Fibroblast of lung (primary cell): ENCODE measurements at regions not wholly inside any gene's neighbourhood (a gene's known extent, or its start where the extent isn't known, plus 50 kb on each side); places are given as distances from the start of the nearest gene placed in this dataset.

Source experiments
- DNase-seq, 2 donors: peaks; one replicate each; pipeline versions ENCODE4 v3.0.0 to v3.0.0-alpha.2; 2010; ENCODE audit warnings: low read depth in 2 of 2
- H2AFZ ChIP-seq: 2 replicates; pipeline ENCODE4 v1.5.1; 2012; ENCODE audit warnings: low read length, control low read depth, inconsistent platforms
- H3K27ac ChIP-seq: 2 replicates; pipeline ENCODE4 v1.5.1; 2011; ENCODE audit warnings: low read length, control low read depth; ENCODE audit not compliant: insufficient read depth
- H3K27me3 ChIP-seq: 2 replicates; pipeline ENCODE4 v1.5.1; 2011; ENCODE audit warnings: mild to moderate bottlenecking, low read length; ENCODE audit not compliant: control insufficient read depth, insufficient read depth
- H3K36me3 ChIP-seq: 2 replicates; pipeline ENCODE4 v1.5.1; 2011; ENCODE audit warnings: low read length; ENCODE audit not compliant: control insufficient read depth, insufficient read depth
- H3K4me1 ChIP-seq: 2 replicates; pipeline ENCODE4 v1.5.1; 2011; ENCODE audit warnings: low read length; ENCODE audit not compliant: control insufficient read depth, insufficient read depth; ENCODE audit errors: extremely low read depth
- H3K4me2 ChIP-seq: 2 replicates; pipeline ENCODE4 v1.5.1; 2011; ENCODE audit warnings: low read length, control low read depth; ENCODE audit not compliant: insufficient read depth; ENCODE audit errors: extremely low read depth
- H3K4me3 ChIP-seq, 4 experiments: fragments of 200-600 bp in 1 of 4; sonication (generic) in 1 of 4; replicated peaks in 1 of 4; 2 replicates each; pipeline ENCODE4 v1.5.1; 2011 to 2016; ENCODE audit warnings: low read length in 4 of 4, low read depth in 3 of 4, mild to moderate bottlenecking in 3 of 4, control low read depth in 2 of 4, inconsistent platforms in 1 of 4, mixed read lengths in 1 of 4; ENCODE audit not compliant: insufficient read depth in 1 of 4; ENCODE audit errors: control extremely low read depth in 1 of 4
- H3K79me2 ChIP-seq: 2 replicates; pipeline ENCODE4 v1.5.1; 2012; ENCODE audit warnings: mild to moderate bottlenecking, low read length, inconsistent platforms; ENCODE audit not compliant: control insufficient read depth, insufficient read depth
- H3K9ac ChIP-seq: 2 replicates; pipeline ENCODE4 v1.5.1; 2011; ENCODE audit warnings: mild to moderate bottlenecking, low read length, control low read depth; ENCODE audit not compliant: insufficient read depth
- H3K9me3 ChIP-seq: 2 replicates; pipeline ENCODE4 v1.5.1; 2012; ENCODE audit warnings: low read depth, low read length; ENCODE audit not compliant: control insufficient read depth, insufficient read depth
- H4K20me1 ChIP-seq: 2 replicates; pipeline ENCODE4 v1.5.1; 2011; ENCODE audit warnings: low read length; ENCODE audit not compliant: control insufficient read depth, insufficient read depth; ENCODE audit errors: extremely low read depth
- EZH2 ChIP-seq: IDR thresholded peaks from 2 replicates; pipeline ENCODE4 v1.5.1; 2012; ENCODE audit warnings: low read length, control low read depth, mild to moderate bottlenecking; ENCODE audit errors: missing control alignments
- TF ChIP-seq, protein P1 (sequence below), 2 donors: IDR thresholded peaks in 1 of 2; conservative IDR thresholded peaks in 1 of 2; 1 replicate in 1 of 2; 2 replicates in 1 of 2; pipeline ENCODE4 v1.5.1; 2011 to 2012; ENCODE audit warnings: low read length in 2 of 2, control low read depth in 1 of 2, inconsistent platforms in 1 of 2, low read depth in 1 of 2, mild to moderate bottlenecking in 1 of 2

DNA sequence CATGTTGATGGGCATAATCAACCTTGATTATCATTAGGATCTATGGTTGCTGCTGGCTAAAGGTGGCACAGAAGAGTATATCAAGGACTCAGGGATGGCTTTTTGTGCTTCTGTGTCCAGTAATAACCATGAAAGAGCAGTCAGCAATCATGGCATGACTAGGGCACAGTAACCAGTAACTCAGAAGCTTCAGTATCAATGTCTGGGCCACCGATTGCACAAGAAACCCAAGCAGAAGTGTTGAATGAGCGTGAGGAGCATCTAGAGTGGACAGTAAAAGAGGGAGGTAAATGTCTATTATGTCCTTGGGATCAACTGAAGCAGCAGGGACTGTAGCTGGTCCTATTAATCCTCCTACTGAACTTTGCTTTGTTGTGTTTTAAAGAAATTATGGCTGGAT, 81.5 kb upstream of the F13A1 start:
- H3K4me2 ChIP-seq: no peak overlapping the region
- H3K36me3 ChIP-seq: no peaks in the 10 kb centered on the region
- no peak overlapping the region for H3K9ac ChIP-seq
- no peak overlapping the region for H3K27ac ChIP-seq
- TF ChIP-seq EZH2: no peak
- TF ChIP-seq, protein P1, sequence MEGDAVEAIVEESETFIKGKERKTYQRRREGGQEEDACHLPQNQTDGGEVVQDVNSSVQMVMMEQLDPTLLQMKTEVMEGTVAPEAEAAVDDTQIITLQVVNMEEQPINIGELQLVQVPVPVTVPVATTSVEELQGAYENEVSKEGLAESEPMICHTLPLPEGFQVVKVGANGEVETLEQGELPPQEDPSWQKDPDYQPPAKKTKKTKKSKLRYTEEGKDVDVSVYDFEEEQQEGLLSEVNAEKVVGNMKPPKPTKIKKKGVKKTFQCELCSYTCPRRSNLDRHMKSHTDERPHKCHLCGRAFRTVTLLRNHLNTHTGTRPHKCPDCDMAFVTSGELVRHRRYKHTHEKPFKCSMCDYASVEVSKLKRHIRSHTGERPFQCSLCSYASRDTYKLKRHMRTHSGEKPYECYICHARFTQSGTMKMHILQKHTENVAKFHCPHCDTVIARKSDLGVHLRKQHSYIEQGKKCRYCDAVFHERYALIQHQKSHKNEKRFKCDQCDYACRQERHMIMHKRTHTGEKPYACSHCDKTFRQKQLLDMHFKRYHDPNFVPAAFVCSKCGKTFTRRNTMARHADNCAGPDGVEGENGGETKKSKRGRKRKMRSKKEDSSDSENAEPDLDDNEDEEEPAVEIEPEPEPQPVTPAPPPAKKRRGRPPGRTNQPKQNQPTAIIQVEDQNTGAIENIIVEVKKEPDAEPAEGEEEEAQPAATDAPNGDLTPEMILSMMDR (conservative IDR thresholded peaks at IDR 0.05 in 1 of 2, IDR thresholded peaks at IDR 0.05 in 1 of 2; ENCODE audit: low read depth in 1 of 2, low read length in 2 of 2): no peak
- no peaks in the 10 kb centered on the region for H4K20me1 ChIP-seq
- H3K4me1 ChIP-seq: no peaks in the 10 kb centered on the region
- no peak for DNase-seq
- H3K79me2 ChIP-seq: no peaks in the 10 kb centered on the region
- H3K4me3 ChIP-seq: no peak overlapping the region
- H3K27me3 ChIP-seq: no peaks in the 10 kb centered on the region
- H3K9me3 ChIP-seq: no peaks in the 10 kb centered on the region
- H2AFZ ChIP-seq: no peak overlapping the region

DNA sequence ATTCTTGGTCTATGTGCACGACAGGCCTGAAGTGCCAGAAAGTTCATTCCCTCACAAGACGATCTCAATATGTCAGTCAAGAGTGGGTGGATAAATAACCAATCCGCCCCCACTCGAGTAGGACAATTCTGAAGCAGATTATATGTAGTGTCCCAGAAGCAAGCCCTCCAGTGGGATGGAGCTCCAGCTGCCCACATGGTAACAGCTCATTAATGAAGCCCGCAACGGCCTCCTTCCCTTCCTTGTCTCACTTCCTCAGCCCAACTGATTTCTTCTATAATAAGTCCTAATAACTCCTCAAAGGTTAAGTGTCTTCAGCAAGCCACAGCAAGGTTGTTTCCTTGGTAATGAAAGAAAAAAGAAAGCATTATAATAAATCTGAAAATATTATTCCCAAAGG, 82.1 kb upstream of the F13A1 start:
- no peaks in the 10 kb centered on the region for H4K20me1 ChIP-seq
- H3K9ac ChIP-seq: no peak overlapping the region
- no peak overlapping the region for H3K4me3 ChIP-seq
- TF ChIP-seq, protein P1 (conservative IDR thresholded peaks at IDR 0.05 in 1 of 2, IDR thresholded peaks at IDR 0.05 in 1 of 2; ENCODE audit: low read depth in 1 of 2, low read length in 2 of 2): no peak
- no peak for TF ChIP-seq EZH2
- H3K36me3 ChIP-seq: no peaks in the 10 kb centered on the region
- H2AFZ ChIP-seq: no peak overlapping the region
- H3K4me2 ChIP-seq: no peak overlapping the region
- H3K9me3 ChIP-seq: no peaks in the 10 kb centered on the region
- H3K79me2 ChIP-seq: no peaks in the 10 kb centered on the region
- no peaks in the 10 kb centered on the region for H3K4me1 ChIP-seq
- H3K27ac ChIP-seq: no peak overlapping the region
- H3K27me3 ChIP-seq: no peaks in the 10 kb centered on the region
- no peak for DNase-seq

GRCh38 chr6:6405031-6405430, 84.6 kb upstream of the F13A1 start:
- H3K4me1 ChIP-seq: no peaks in the 10 kb centered on the region
- no peak overlapping the region for H3K9ac ChIP-seq
- H3K79me2 ChIP-seq: no peaks in the 10 kb centered on the region
- no peak for DNase-seq
- no peak overlapping the region for H3K27ac ChIP-seq
- TF ChIP-seq, protein P1 (conservative IDR thresholded peaks at IDR 0.05 in 1 of 2, IDR thresholded peaks at IDR 0.05 in 1 of 2; ENCODE audit: low read depth in 1 of 2, low read length in 2 of 2): no peak
- no peak for TF ChIP-seq EZH2
- H3K27me3 ChIP-seq: no peaks in the 10 kb centered on the region
- H3K4me2 ChIP-seq: no peak overlapping the region
- no peaks in the 10 kb centered on the region for H4K20me1 ChIP-seq
- no peak overlapping the region for H3K4me3 ChIP-seq
- H3K36me3 ChIP-seq: no peaks in the 10 kb centered on the region
- H3K9me3 ChIP-seq: no peaks in the 10 kb centered on the region
- no peak overlapping the region for H2AFZ ChIP-seq
